Breast epithelium (tissue), 3 donors: ENCODE measurements at regions not wholly inside any gene's neighbourhood (a gene's known extent, or its start where the extent isn't known, plus 50 kb on each side); places are given as distances from the start of the nearest gene placed in this dataset.

Experiments used
- CTCF ChIP-seq, 3 donors: fragments of 450-650 bp; IDR thresholded peaks; one replicate each; pipeline ENCODE4 v1.5.1; 2016 to 2017; ENCODE audit warnings: antibody characterized with exemption in 3 of 3, mild to moderate bottlenecking in 3 of 3, moderate library complexity in 3 of 3
- POLR2A ChIP-seq: fragments of 450-650 bp; IDR thresholded peaks from one replicate; pipeline ENCODE4 v1.6.1; 2016; ENCODE audit warnings: antibody characterized with exemption, mild to moderate bottlenecking, moderate library complexity
- POLR2AphosphoS5 ChIP-seq, 3 donors: sonication (generic); formaldehyde crosslinking; IDR thresholded peaks; one replicate each; pipeline ENCODE4 v1.6.1; 2017; ENCODE audit warnings: antibody characterized with exemption in 3 of 3

GRCh38 chr14:105940534-105941225 lies 414.3 kb downstream of the TMEM121 start:
- TF ChIP-seq POLR2AphosphoS5 (IDR thresholded peaks at IDR 0.05) (no peak), POLR2A (no peak), CTCF (IDR thresholded peaks at IDR 0.05) (no peak)
